ENCODE measurements at regions not wholly inside any gene's neighbourhood (a gene's known extent, or its start where the extent isn't known, plus 50 kb on each side); places are given as distances from the start of the nearest gene placed in this dataset.
"Not testable (repeated sequence)": the region's sequence is repeated elsewhere in the genome, so short reads cannot be mapped to it uniquely, and the experiment has no call there.

DNA sequence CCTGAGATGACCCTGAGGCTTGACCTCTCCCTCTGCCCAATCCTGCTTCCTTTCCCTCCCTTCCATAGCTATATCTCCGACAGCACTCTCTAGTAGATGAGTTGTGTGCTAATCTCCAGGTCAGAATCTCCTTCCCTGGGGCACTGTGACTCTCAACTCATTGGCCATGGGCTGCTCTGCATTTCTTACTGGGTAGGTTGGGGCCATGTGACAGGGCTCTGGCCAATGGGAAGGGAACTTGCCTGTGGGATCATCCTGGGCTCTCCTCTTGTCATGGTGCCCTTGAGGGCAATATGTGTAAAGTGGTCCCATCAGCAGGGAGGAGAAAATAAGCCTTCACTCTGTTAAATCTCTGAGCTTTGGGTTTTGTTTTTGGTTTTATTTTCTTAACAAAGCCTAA, 80.1 kb upstream of the ANKRD1 start:
- H3K27ac ChIP-seq: no peak overlapping the region
- DNase-seq (ENCODE audit: low read depth, low spot score): no peak

DNA sequence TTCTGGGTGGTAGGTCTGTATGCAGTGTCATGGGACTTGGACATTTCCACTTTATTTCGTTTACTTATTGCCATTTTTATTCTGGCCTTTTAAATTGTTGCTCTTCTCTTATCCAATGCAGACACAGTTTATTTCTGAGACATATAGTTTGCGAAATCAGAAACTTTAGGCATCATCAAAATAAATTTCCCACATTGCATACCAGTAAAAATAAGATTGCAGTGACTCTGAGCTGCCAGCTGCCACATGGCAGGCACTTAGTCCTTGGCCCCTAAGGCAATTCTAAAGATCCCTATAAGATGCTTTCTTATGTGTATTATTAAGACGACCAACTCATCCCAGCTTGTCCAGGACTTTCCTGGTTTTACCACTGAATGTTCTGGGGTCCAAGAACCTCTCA, 81.8 kb upstream of the ANKRD1 start:
- H3K27ac ChIP-seq: no peak overlapping the region
- no peak for DNase-seq (ENCODE audit: low read depth, low spot score)

DNA sequence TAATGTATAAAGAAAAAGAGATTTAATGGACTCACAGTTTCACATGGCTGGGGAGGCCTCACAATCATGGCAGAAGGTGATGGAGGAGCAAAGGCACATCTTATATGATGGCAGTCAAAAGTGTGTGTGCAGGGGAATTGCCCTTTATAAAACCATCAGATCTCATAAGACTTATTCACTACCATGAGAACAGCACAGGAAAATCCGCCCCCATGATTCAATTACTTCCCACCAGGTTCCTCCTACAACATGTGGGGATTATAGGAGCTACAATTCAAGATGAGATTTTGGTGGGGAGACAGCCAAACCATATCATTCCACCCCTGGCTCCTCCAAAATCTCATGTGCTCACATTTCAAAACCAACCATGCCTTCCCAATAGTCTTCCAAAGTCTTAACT, 82.5 kb upstream of the ANKRD1 start:
- H3K27ac ChIP-seq; DNase-seq (ENCODE audit: low read depth, low spot score): not testable (repeated sequence)

DNA sequence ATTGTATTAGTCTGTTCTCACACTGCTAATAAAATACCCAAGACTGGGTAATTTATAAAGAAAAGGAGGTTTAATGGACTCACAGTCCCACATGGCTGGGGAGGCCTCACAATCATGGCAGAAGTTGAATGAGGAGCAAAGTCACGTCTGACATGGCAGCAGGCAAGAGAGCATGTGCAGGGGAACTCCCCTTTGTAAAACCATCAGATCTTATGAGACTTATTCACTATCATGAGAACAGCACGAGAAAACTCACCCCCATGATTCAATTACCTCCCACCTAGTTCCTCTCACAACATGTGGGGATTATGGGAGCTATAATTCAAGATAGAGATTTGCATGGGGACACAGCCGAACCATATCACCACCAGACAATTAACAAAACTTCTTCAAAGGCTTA, 84.4 kb upstream of the ANKRD1 start:
- DNase-seq (ENCODE audit: low read depth, low spot score); H3K27ac ChIP-seq: not testable (repeated sequence)

DNA sequence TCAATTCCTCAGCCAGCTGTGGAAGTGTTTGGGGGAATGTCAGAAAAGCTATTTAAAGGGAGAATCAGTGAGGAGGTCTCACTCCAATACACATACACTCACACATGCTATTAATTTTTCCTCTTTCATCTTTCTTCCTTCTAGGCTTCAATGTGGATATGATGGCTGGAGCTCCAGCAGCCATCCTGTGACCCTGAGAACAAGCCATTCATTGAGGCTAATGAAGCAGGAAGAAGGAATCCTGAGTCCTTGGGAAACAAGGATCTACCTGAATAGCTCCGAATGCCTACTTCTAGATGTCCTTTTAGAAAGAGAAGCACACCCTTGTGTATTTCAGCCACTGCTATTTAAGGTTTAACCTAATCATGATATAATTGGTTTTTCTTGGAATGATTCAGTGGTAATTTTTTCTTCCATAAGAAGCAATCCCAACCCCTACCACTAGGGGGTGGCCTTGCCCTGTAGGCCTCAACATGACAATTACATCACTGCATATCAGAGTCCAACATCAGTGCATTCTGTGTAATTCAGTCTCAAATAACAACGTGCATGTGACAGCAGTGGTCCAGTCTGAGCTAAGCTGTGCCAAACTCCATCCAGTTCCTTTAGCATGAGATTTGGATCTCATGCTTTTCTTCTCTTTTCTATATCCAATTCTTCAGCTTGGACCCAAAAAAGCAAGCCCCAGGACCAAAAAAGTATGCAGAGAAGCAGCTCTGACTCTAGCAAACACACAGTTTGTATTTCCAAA, 85.3 kb upstream of the ANKRD1 start:
- no peak overlapping the region for H3K27ac ChIP-seq
- DNase-seq (ENCODE audit: low read depth, low spot score): no peak

DNA sequence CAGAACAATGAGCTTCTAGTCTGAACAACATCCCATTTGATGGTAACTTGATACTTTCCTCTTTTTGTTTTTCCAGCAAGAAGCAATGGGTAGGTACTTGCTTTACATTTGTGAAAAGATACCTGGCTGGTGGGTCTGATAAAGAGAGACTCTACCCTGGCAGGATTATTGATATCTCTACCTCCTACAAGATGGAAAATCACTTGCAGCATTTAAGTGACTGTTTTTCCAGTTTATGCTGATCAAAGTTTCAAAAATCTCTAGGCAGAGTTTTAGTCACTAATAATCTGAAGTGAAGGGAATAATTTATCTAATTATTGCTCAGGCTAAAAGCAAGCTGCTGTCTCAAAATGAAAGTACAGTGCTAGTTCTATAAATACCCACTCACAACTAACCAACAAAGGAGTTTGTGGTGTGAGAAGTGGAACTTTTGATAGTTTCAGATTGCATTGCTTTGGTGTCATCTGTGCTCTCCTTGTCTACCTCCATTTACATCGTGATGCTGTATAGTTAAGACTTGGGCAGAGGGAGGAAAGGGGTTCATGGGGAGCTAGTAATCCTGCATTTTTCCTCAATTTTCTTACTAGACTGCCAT, 86.0 kb upstream of the ANKRD1 start:
- no peak overlapping the region for H3K27ac ChIP-seq
- no peak for DNase-seq (ENCODE audit: low read depth, low spot score)

DNA sequence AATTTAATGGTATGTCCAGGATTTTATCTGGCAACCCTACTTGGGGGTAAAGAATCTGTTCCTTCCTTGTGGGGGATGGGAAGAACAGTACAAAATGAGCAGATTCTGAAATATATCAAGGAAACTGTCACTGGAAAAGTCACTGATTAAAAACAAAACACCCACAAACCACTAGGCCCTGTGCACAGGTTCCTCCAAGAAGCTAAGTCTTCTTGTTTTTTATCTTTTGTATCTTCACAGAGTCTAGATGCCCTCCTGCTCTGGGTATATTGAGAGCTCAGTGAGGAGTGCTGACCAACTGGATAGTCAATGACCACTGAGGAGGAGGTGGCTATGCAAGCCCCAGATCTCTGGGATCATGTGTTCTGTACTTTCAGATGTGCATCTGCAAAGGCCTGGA, 86.8 kb upstream of the ANKRD1 start:
- no peak overlapping the region for H3K27ac ChIP-seq
- no peak for DNase-seq (ENCODE audit: low read depth, low spot score)

DNA sequence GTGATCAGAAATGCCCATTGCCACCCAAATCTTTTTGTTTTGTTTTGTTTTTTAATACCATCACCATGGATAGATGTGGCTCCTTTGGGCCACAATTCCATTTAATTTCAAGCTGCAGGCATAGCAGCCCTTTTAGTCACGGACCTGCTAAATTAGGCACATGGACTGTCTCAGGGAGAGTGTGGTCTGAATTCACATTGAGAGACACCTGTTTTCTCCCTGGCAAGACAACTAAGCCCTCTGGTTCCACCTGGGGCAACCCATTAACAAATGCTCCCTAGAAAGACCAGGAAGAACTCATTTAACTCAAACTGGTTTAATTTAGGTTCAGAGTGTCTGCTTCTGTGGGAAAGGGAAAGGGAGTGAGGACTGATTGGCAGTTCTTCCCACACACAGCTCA, 88.2 kb upstream of the ANKRD1 start:
- DNase-seq (ENCODE audit: low read depth, low spot score): no peak
- no peak overlapping the region for H3K27ac ChIP-seq

DNA sequence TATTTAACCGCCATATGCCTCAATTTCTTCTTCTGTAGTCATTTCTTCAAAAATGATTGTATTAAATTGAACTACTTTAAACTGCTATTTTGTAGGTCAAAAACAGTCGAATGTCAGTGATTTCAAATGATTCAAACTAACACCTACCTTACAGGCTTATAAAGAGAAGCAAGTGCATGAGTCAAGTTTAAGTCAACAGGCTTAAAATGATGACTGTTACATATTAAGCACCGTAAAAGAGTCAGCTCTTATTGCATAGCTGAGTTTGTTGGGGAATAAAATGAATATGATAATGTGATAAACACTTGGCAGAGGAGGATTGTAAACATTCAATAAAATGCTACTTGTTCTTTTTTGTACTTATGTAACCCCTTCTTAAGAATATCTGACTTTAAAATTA, 90.1 kb upstream of the ANKRD1 start:
- no peak for DNase-seq (ENCODE audit: low read depth, low spot score)
- no peak overlapping the region for H3K27ac ChIP-seq

DNA sequence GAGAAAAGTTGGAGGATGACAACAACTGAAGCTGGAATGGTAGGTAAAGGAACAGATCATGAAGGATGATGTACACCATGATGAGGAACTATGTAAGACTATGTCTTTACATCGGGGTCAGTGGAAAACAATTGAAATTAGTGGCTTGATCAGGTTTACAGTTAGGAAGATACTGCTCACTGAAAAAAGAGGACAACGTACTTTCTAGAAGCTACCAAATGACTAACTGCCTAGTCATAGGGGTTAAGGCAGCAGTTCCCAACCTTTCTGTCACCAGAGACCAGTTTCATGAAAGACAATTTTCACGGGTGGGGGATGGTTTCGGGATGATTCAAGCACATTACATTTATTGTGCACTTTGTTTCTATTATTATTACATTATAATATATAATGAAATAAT, 91.6 kb upstream of the ANKRD1 start:
- H3K27ac ChIP-seq: no peak overlapping the region
- DNase-seq (ENCODE audit: low read depth, low spot score): no peak

DNA sequence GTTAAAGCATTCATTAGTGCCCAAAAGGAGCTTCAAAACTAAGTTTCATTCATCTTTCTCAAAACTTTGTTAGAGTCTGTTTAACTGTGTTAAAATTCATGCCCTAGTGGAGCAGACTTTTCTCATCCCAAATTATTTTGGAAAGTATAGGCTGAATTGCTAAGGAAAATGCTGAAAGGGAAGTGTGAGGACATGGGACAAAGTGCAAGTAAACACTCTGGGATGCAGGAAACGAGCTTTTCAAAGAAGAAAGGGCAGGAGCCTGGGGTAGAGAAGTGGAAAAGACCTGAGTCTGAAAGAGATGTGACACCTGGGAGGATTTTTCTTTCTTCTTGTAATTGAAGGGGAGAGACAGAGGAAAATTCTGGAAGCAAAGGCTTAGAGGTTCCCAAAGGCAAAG, 93.1 kb upstream of the ANKRD1 start:
- no peak overlapping the region for H3K27ac ChIP-seq
- no peak for DNase-seq (ENCODE audit: low read depth, low spot score)

DNA sequence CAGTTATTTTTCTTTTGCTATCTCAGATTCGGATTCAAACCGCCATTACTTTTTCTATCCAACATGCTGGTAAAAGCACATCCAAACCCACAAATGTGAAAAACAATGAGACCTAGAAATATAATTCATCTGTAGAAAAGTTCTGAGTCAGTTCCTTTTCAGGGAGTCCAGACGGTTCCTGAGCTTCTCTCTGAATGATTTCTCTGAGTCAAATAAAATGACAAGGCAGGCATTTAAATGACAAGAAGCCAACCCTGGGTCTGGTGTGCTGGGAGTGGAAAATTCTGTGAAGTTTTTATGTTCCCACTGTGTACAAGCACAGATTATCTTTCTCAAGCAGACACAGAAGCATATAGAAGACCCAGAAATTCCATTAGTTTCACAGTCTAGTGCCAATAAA, 96.3 kb upstream of the ANKRD1 start:
- no peak overlapping the region for H3K27ac ChIP-seq
- DNase-seq (ENCODE audit: low read depth, low spot score): no peak

DNA sequence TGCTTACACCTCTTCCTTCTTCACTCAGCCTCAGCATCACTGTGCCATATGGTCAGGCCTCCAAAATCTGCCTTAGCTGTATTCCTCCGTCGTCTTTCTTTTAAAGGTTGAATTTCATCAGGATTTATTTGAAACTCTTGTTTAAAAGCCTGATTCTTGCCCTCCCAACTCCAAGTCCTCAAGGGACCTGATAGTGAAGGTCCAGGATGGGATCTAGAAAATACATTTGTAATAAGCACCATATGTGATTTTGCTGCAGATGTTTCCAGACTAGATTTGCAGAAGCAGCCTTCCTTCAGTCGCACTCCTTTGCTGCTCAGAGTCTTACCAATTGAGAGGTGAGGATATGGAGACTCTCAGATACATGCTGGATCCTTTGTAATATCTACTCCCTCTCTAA, 101.0 kb upstream of the ANKRD1 start:
- DNase-seq (ENCODE audit: low read depth, low spot score): no peak
- H3K27ac ChIP-seq: no peak overlapping the region

DNA sequence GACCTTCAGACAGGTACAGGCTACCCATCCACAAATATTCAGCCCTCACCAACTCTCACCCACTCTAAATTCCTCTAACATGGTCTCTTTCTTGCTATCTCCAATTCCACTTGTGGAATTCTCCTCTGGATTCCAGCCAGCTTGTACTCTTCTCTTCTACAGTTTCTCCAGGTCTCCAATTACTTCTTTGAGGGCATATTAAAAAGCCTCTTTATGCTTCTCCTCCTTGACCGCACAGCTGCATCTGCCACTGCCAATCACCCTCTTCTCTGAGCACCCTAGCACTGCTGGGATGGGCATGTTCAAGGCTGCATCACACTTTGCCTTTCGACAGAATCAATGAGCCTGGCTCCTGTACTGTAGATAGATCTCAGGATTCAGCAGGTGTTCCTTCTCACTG, 101.5 kb upstream of the ANKRD1 start:
- no peak overlapping the region for H3K27ac ChIP-seq
- DNase-seq (ENCODE audit: low read depth, low spot score): no peak

DNA sequence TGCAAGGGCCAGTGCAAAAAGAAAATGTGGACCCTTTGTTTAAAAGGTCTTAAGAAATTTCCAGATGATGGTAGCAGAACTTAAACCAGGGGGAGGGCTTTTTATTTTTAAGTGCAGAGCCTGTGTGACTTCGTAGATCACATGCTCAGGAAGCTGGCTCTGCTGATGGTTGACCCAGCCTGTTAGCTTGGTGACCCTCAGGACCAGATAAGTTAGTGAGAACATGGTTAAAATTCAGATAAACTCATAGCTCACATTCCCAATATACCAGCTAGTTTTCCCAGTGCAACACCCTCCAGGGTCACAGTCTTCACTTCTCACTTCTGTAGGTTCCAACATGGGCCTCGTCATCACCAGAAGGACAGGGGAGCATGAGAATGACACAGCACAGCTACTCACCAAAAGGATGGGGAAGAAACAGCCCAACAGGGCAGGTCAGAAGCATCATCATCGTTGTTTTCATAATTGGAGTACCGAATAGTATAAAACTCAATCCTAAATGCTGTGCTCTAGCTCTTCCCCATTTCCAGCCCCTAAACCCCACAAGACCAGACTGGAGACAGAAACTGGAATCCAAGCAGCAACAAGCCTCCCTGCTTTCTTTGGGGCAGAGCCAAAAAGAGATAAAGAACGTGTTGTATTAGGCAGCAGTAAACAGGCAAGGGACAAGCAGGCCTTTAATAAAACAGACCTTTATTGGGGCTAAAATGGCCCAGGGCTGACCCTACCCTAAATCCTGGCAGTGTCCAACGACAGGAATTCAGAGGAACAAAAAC, 102.2 kb upstream of the ANKRD1 start:
- no peak overlapping the region for H3K27ac ChIP-seq
- DNase-seq (ENCODE audit: low read depth, low spot score): no peak

DNA sequence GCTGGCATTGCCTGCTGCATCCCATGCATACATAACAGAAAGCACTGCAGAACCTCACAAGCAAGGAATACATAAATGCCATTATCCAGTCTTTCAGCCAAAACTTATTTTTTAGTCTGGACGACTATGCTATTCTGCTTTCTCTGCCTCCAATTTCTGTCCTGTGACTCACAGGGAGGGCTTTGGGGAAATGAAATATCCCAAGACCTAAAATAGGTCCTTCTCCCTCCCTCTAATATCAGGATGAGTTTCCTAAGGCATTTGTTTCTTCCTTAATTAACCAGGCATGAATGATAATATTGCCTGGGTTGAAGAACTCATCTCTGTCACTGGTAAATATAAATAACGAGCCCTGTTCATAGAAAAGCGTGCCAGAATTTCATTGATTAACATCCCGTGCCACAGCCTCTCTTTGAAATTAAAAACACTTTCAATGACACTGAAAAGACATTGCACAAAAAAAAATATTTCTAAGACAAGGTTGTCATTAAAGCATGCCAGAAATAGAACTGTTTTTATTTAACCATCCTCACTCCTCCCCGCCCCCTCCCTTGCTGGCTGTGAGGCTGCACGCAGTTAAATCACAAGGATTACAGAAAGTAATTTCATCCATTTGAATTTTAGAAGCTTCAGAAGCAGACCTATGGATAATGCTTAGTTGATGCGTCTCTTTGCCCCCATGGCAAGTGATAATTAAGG, 103.0 kb upstream of the ANKRD1 start:
- no peak overlapping the region for H3K27ac ChIP-seq
- DNase-seq (ENCODE audit: low read depth, low spot score): no peak

DNA sequence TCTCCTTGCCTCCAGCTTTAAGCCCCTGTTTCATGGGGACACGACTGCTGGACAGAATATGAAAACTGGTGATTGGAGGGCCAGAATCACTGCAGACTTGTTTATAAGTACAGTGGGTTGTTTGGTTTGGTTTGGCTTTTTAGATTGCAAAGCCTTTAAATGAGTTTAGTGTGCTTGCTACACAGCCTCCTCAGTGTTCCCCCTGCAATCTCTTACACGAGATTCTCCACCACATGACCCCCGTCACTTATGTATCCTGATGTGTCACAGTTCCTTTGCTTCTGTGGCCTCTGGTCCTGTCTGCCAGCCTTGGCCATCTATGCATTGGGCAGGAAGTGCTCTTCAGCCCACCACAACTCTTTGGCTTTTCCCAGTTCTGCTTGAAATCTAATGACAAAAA, 103.7 kb upstream of the ANKRD1 start:
- no peak for DNase-seq (ENCODE audit: low read depth, low spot score)
- no peak overlapping the region for H3K27ac ChIP-seq

DNA sequence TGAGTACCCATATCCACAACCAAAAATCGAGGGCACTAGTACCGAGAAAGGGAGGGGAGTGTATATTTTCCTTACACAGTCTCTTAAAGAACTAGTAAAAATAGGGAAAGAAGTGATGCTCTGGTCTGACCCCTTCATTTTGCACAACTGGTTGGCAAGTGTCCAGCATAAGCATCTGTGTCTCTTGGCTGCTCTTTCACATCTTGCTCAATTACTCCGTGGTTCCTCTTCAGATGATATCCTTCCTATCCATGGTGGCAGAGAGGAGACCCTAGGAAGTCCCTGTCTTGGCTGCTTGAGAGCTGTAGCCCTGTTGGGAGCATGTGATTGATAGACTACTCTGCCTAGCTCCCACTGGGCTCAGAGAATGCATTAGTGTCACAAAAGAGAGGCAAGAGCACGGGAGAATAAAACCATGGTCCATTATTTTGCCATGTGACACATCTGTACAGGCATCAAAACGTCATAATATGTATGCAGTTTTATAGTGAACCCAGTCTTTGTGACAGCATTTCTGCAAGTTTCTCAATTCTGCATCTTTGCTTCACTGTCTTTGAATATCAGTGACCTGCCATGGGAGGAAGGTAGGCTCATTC, 111.8 kb upstream of the ANKRD1 start:
- no peak for DNase-seq (ENCODE audit: low read depth, low spot score)
- no peak overlapping the region for H3K27ac ChIP-seq

DNA sequence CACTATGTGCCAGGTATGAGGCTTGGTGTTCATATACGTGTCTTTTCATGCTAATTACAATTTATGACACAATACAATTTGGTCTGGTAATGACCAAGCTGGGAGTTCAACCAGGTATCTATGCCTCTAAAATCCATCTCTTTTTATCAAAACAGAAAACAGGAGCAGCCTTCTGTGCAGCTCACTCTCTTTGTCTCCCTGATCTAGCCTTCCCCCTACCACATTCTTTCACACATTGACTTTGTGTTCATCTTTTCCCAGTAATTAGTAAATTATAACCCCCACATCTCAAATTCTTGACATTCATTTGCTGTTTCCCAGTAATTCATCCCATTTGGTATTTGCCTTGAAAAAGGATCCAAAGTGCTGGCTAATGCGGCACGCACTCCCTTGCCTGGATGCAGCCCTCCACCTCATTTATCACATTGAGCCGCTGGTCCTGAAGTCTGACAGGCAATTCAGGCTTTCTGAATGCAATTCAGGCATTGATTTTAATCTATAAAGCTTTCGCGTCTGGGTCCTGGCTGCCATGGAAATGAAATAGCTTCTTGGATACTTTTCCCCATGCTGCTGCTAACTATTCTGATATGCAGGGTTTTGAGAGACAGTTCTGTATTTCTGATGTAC, 112.5 kb upstream of the ANKRD1 start:
- DNase-seq (ENCODE audit: low read depth, low spot score): no peak
- no peak overlapping the region for H3K27ac ChIP-seq

DNA sequence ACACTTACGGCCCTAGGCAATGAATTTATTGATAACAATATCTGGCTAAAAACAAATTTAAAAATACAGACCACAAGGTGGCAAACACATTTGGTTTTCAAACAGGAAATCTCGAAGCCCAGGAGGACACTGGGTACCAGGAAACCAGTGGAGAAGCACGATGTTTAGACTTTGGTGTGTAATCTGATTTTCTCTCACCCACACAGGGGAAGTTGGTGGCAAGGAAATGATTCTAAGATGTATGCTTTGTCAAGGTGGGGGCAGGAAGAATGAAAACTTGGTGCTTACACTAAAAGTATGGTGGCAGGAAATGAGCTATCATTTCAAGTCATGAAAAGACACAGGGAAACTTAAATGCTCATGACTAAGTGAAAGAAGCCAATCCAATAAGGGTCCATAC, 113.2 kb upstream of the ANKRD1 start:
- no peak for DNase-seq (ENCODE audit: low read depth, low spot score)
- no peak overlapping the region for H3K27ac ChIP-seq

Data from epithelial cell of prostate (primary cell).